ENCODE measurements at regions not wholly inside any gene's neighbourhood (a gene's known extent, or its start where the extent isn't known, plus 50 kb on each side); places are given as distances from the start of the nearest gene placed in this dataset.

- Histone ChIP-seq H3K9me2 (replicated peaks; ENCODE audit: insufficient read depth, low read length) (no peaks in the 10 kb centered on the region), H3F3A (ENCODE audit: insufficient read depth) (no peaks in the 10 kb centered on the region), H3K9ac (ENCODE audit: low read length) (no peak overlapping the region), H2AFZ (ENCODE audit: low read depth, low read length, severe bottlenecking) (no peak overlapping the region), H3K27me3 (ENCODE audit: low read length) (no peaks in the 10 kb centered on the region), H3K4me2 (ENCODE audit: low read depth, low read length, poor library complexity, severe bottlenecking) (no peak overlapping the region), H3K4me3 (ENCODE audit: insufficient read depth, low read length, poor library complexity, severe bottlenecking) (no peak overlapping the region), H3K36me3 (ENCODE audit: low read length) (no peaks in the 10 kb centered on the region), H4K20me1 (ENCODE audit: low read depth, low read length) (no peaks in the 10 kb centered on the region), H3K27ac (ENCODE audit: low read depth, low read length) (no peak overlapping the region), H3K79me2 (ENCODE audit: insufficient read depth, low read length) (no peaks in the 10 kb centered on the region), H3K9me3 (ENCODE audit: insufficient read depth, low read length) (no peaks in the 10 kb centered on the region)
- no peak for TF ChIP-seq EZH2phosphoT487 (conservative IDR thresholded peaks at IDR 0.05; ENCODE audit: low read length)
- TF ChIP-seq CTCF (IDR thresholded peaks at IDR 0.05; ENCODE audit: insufficient read depth, low read length, poor library complexity, severe bottlenecking): no peak
Observed at GRCh38 chr7:85775431-85775830, 588.6 kb upstream of the SEMA3D start.

GRCh38 chr7:85774986-85775385 is 588.1 kb upstream of the SEMA3D start:
- Histone ChIP-seq H4K20me1 (ENCODE audit: low read depth, low read length) (no peaks in the 10 kb centered on the region), H2AFZ (ENCODE audit: low read depth, low read length, severe bottlenecking) (no peak overlapping the region), H3K27me3 (ENCODE audit: low read length) (no peaks in the 10 kb centered on the region), H3K27ac (ENCODE audit: low read depth, low read length) (no peak overlapping the region), H3K36me3 (ENCODE audit: low read length) (no peaks in the 10 kb centered on the region), H3K9ac (ENCODE audit: low read length) (no peak overlapping the region), H3K79me2 (ENCODE audit: insufficient read depth, low read length) (no peaks in the 10 kb centered on the region), H3K4me3 (ENCODE audit: insufficient read depth, low read length, poor library complexity, severe bottlenecking) (no peak overlapping the region), H3F3A (ENCODE audit: insufficient read depth) (no peaks in the 10 kb centered on the region), H3K9me2 (replicated peaks; ENCODE audit: insufficient read depth, low read length) (no peaks in the 10 kb centered on the region), H3K4me2 (ENCODE audit: low read depth, low read length, poor library complexity, severe bottlenecking) (no peak overlapping the region), H3K9me3 (ENCODE audit: insufficient read depth, low read length) (no peaks in the 10 kb centered on the region)
- no peak for TF ChIP-seq EZH2phosphoT487 (conservative IDR thresholded peaks at IDR 0.05; ENCODE audit: low read length)

- no peak overlapping the region for H3K4me2 ChIP-seq (ENCODE audit: low read depth, low read length, poor library complexity, severe bottlenecking)
- no peak overlapping the region for H2AFZ ChIP-seq (ENCODE audit: low read depth, low read length, severe bottlenecking)
- H3K79me2 ChIP-seq (ENCODE audit: insufficient read depth, low read length): no peaks in the 10 kb centered on the region
- H3F3A ChIP-seq (ENCODE audit: insufficient read depth): no peaks in the 10 kb centered on the region
- H4K20me1 ChIP-seq (ENCODE audit: low read depth, low read length): no peaks in the 10 kb centered on the region
- H3K9me3 ChIP-seq (ENCODE audit: insufficient read depth, low read length): no peaks in the 10 kb centered on the region
- H3K36me3 ChIP-seq (ENCODE audit: low read length): no peaks in the 10 kb centered on the region
- no peak for TF ChIP-seq CTCF (IDR thresholded peaks at IDR 0.05; ENCODE audit: insufficient read depth, low read length, poor library complexity, severe bottlenecking)
- TF ChIP-seq EZH2phosphoT487 (conservative IDR thresholded peaks at IDR 0.05; ENCODE audit: low read length): no peak
- no peaks in the 10 kb centered on the region for H3K9me2 ChIP-seq (replicated peaks; ENCODE audit: insufficient read depth, low read length)
- H3K9ac ChIP-seq (ENCODE audit: low read length): no peak overlapping the region
- H3K27ac ChIP-seq (ENCODE audit: low read depth, low read length): no peak overlapping the region
- H3K4me3 ChIP-seq (ENCODE audit: insufficient read depth, low read length, poor library complexity, severe bottlenecking): no peak overlapping the region
- H3K27me3 ChIP-seq (ENCODE audit: low read length): no peaks in the 10 kb centered on the region
Observed at GRCh38 chr7:85773116-85773728, 586.4 kb upstream of the SEMA3D start.

- H3K79me2 ChIP-seq (ENCODE audit: insufficient read depth, low read length): no peaks in the 10 kb centered on the region
- H2AFZ ChIP-seq (ENCODE audit: low read depth, low read length, severe bottlenecking): no peak overlapping the region
- H3K4me2 ChIP-seq (ENCODE audit: low read depth, low read length, poor library complexity, severe bottlenecking): no peak overlapping the region
- TF ChIP-seq EZH2phosphoT487 (conservative IDR thresholded peaks at IDR 0.05; ENCODE audit: low read length): no peak
- TF ChIP-seq CTCF (IDR thresholded peaks at IDR 0.05; ENCODE audit: insufficient read depth, low read length, poor library complexity, severe bottlenecking): no peak
- H3K9me2 ChIP-seq (replicated peaks; ENCODE audit: insufficient read depth, low read length): no peaks in the 10 kb centered on the region
- no peak overlapping the region for H3K27ac ChIP-seq (ENCODE audit: low read depth, low read length)
- no peak overlapping the region for H3K9ac ChIP-seq (ENCODE audit: low read length)
- H3K36me3 ChIP-seq (ENCODE audit: low read length): no peaks in the 10 kb centered on the region
- no peaks in the 10 kb centered on the region for H3K27me3 ChIP-seq (ENCODE audit: low read length)
- H3K9me3 ChIP-seq (ENCODE audit: insufficient read depth, low read length): no peaks in the 10 kb centered on the region
- no peaks in the 10 kb centered on the region for H4K20me1 ChIP-seq (ENCODE audit: low read depth, low read length)
- no peak overlapping the region for H3K4me3 ChIP-seq (ENCODE audit: insufficient read depth, low read length, poor library complexity, severe bottlenecking)
- H3F3A ChIP-seq (ENCODE audit: insufficient read depth): no peaks in the 10 kb centered on the region
Observed at GRCh38 chr7:85771516-85771915, 584.7 kb upstream of the SEMA3D start.

Data from SU-DHL-6 (cell line).